ENCODE measurements at regions not wholly inside any gene's neighbourhood (a gene's known extent, or its start where the extent isn't known, plus 50 kb on each side); places are given as distances from the start of the nearest gene placed in this dataset.

GRCh38 chr7:22559829-22560489 lies 60.0 kb upstream of the STEAP1B start:
- H3K27ac ChIP-seq: no peak overlapping the region
- TF ChIP-seq ZFX (IDR thresholded peaks at IDR 0.05; ENCODE audit: borderline replicate concordance): no peak
- TF ChIP-seq CTCF (IDR thresholded peaks at IDR 0.05): peak; percentile 97

GRCh38 chr7:22557167-22557566 lies 57.2 kb upstream of the STEAP1B start:
- TF ChIP-seq CTCF (IDR thresholded peaks at IDR 0.05) (no peak), ZFX (IDR thresholded peaks at IDR 0.05; ENCODE audit: borderline replicate concordance) (no peak)
- H3K27ac ChIP-seq: no peak overlapping the region

GRCh38 chr7:22555476-22555875 lies 55.5 kb upstream of the STEAP1B start:
- no peak overlapping the region for H3K27ac ChIP-seq
- TF ChIP-seq CTCF (IDR thresholded peaks at IDR 0.05) (no peak), ZFX (IDR thresholded peaks at IDR 0.05; ENCODE audit: borderline replicate concordance) (no peak)

GRCh38 chr7:22554184-22554583 lies 54.2 kb upstream of the STEAP1B start:
- H3K27ac ChIP-seq: no peak overlapping the region
- TF ChIP-seq ZFX (IDR thresholded peaks at IDR 0.05; ENCODE audit: borderline replicate concordance) (no peak), CTCF (IDR thresholded peaks at IDR 0.05) (no peak)

- TF ChIP-seq CTCF (IDR thresholded peaks at IDR 0.05): no peak
- TF ChIP-seq ZFX (IDR thresholded peaks at IDR 0.05; ENCODE audit: borderline replicate concordance): no peak
Observed at GRCh38 chr7:22551768-22552513, 52.0 kb upstream of the STEAP1B start.

GRCh38 chr7:22550514-22551030 lies 50.6 kb upstream of the STEAP1B start:
- H3K27ac ChIP-seq: no peak overlapping the region
- TF ChIP-seq CTCF (IDR thresholded peaks at IDR 0.05) (peak; percentile 70), ZFX (IDR thresholded peaks at IDR 0.05; ENCODE audit: borderline replicate concordance) (no peak)

More at GRCh38 chr7:22551768-22552513, 52.0 kb upstream of the STEAP1B start:
- no peak overlapping the region for H3K27ac ChIP-seq
